ENCODE measurements at regions not wholly inside any gene's neighbourhood (a gene's known extent, or its start where the extent isn't known, plus 50 kb on each side); places are given as distances from the start of the nearest gene placed in this dataset.

DNA sequence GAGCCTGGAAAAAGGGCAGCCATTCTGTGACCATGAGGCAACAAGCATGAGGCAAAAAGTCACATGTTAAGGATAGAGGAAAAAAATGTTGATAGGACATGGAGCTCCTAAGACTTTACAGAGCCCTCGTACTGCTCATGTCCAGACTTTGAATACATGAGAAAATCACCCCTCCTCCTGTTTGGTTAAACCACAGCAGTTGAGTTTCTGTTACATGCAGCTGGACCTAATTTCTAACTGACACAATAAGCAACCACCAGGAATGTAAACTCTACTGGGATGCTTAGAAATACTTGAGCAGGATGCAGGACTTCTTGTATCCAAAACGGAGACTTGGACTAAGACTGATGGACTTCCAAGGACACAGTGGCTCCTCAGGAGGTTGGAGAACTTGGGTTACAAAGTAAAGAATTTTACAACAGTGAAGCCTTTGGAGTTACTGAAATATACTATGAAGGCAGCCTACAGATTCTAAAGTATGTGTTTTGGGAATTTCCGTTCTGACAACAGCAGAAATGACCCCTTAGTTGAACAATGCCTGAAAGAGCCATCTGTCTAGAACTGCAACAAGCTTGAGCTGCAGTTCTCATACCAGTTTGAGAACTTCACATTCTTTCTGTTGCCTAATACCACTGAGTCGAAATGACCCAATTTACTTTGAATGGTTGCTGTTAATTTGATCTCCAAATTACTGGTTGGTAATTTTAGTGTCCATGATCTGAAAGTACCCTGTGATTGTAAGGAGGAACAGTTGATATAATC lies 268.9 kb downstream of the PIK3R1 start (continued):
- TF ChIP-seq, protein P1, sequence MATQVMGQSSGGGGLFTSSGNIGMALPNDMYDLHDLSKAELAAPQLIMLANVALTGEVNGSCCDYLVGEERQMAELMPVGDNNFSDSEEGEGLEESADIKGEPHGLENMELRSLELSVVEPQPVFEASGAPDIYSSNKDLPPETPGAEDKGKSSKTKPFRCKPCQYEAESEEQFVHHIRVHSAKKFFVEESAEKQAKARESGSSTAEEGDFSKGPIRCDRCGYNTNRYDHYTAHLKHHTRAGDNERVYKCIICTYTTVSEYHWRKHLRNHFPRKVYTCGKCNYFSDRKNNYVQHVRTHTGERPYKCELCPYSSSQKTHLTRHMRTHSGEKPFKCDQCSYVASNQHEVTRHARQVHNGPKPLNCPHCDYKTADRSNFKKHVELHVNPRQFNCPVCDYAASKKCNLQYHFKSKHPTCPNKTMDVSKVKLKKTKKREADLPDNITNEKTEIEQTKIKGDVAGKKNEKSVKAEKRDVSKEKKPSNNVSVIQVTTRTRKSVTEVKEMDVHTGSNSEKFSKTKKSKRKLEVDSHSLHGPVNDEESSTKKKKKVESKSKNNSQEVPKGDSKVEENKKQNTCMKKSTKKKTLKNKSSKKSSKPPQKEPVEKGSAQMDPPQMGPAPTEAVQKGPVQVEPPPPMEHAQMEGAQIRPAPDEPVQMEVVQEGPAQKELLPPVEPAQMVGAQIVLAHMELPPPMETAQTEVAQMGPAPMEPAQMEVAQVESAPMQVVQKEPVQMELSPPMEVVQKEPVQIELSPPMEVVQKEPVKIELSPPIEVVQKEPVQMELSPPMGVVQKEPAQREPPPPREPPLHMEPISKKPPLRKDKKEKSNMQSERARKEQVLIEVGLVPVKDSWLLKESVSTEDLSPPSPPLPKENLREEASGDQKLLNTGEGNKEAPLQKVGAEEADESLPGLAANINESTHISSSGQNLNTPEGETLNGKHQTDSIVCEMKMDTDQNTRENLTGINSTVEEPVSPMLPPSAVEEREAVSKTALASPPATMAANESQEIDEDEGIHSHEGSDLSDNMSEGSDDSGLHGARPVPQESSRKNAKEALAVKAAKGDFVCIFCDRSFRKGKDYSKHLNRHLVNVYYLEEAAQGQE (IDR thresholded peaks at IDR 0.05; ENCODE audit: borderline replicate concordance), result no peak
- TF ChIP-seq, protein P1 (CRISPR knock-in tag; IDR thresholded peaks at IDR 0.05; ENCODE audit: low read depth), result no peak
- TF ChIP-seq, protein P2, sequence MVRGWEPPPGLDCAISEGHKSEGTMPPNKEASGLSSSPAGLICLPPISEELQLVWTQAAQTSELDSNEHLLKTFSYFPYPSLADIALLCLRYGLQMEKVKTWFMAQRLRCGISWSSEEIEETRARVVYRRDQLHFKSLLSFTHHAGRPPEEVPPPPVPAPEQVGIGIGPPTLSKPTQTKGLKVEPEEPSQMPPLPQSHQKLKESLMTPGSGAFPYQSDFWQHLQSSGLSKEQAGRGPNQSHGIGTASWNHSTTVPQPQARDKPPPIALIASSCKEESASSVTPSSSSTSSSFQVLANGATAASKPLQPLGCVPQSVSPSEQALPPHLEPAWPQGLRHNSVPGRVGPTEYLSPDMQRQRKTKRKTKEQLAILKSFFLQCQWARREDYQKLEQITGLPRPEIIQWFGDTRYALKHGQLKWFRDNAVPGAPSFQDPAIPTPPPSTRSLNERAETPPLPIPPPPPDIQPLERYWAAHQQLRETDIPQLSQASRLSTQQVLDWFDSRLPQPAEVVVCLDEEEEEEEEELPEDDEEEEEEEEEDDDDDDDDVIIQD (CRISPR knock-in tag; IDR thresholded peaks at IDR 0.05), result no peak
- TF ChIP-seq, protein P3, sequence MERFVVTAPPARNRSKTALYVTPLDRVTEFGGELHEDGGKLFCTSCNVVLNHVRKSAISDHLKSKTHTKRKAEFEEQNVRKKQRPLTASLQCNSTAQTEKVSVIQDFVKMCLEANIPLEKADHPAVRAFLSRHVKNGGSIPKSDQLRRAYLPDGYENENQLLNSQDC (CRISPR knock-in tag; IDR thresholded peaks at IDR 0.05), result no peak
- TF ChIP-seq NRF1 (conservative IDR thresholded peaks at IDR 0.05 in 1 of 2, IDR thresholded peaks at IDR 0.05 in 1 of 2), result no peak
- no peak for TF ChIP-seq CHCHD3 (CRISPR knock-in tag; IDR thresholded peaks at IDR 0.05)
- TF ChIP-seq, protein P4, sequence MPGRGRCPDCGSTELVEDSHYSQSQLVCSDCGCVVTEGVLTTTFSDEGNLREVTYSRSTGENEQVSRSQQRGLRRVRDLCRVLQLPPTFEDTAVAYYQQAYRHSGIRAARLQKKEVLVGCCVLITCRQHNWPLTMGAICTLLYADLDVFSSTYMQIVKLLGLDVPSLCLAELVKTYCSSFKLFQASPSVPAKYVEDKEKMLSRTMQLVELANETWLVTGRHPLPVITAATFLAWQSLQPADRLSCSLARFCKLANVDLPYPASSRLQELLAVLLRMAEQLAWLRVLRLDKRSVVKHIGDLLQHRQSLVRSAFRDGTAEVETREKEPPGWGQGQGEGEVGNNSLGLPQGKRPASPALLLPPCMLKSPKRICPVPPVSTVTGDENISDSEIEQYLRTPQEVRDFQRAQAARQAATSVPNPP (IDR thresholded peaks at IDR 0.05; ENCODE audit: borderline replicate concordance, insufficient read depth, insufficient read length), result no peak
- no peak for TF ChIP-seq SMARCB1 (IDR thresholded peaks at IDR 0.05; ENCODE audit: insufficient read length, low read depth)
- no peak for TF ChIP-seq SMARCA4 (IDR thresholded peaks at IDR 0.05)
- no peak for TF ChIP-seq HOXB6 (CRISPR knock-in tag; IDR thresholded peaks at IDR 0.05; ENCODE audit: borderline replicate concordance)

Measured in K562 (cell line).